Gastroesophageal sphincter (tissue), 4 donors: ENCODE measurements at regions not wholly inside any gene's neighbourhood (a gene's known extent, or its start where the extent isn't known, plus 50 kb on each side); places are given as distances from the start of the nearest gene placed in this dataset.

ENCODE experiments used
- ATAC-seq: fragments of 150-250 bp; one replicate; pipeline ENCODE4 v1.9.1; 2016; ENCODE audit warnings: mild to moderate bottlenecking, moderate library complexity
- H3K27ac ChIP-seq, 4 donors: fragments of 200-600 bp; sonication (generic) in 3 of 4; 1 replicate in 3 of 4; 2 replicates in 1 of 4; pipeline ENCODE4 v1.5.1; 2016 to 2019
- H3K27me3 ChIP-seq: fragments of 200-600 bp; sonication (generic); one replicate; pipeline ENCODE4 v1.5.1; 2019
- H3K36me3 ChIP-seq, 2 donors: fragments of 200-600 bp; sonication (generic); one replicate each; pipeline ENCODE4 v1.5.1; 2019; ENCODE audit warnings: control low read depth in 1 of 2
- H3K4me1 ChIP-seq, 3 donors: fragments of 200-600 bp; sonication (generic); 1 replicate in 2 of 3; 2 replicates in 1 of 3; pipeline ENCODE4 v1.5.1; 2016 to 2019; ENCODE audit warnings: control low read depth in 2 of 3
- H3K4me3 ChIP-seq, 2 donors: fragments of 200-600 bp; sonication (generic); one replicate each; pipeline ENCODE4 v1.5.1; 2019; ENCODE audit warnings: mild to moderate bottlenecking in 1 of 2, moderate library complexity in 1 of 2
- H3K9me3 ChIP-seq, 3 donors: fragments of 200-600 bp; sonication (generic); one replicate each; pipeline ENCODE4 v1.5.1; 2017 to 2019; ENCODE audit warnings: control low read depth in 2 of 3
- CTCF ChIP-seq, 4 experiments: fragments of 200-600 bp in 2 of 4; fragments of 450-650 bp in 2 of 4; sonication (generic) in 1 of 4; IDR thresholded peaks; one replicate each; pipeline ENCODE4 v1.5.1; 2017 to 2019; ENCODE audit warnings: antibody characterized with exemption in 4 of 4, mild to moderate bottlenecking in 2 of 4, moderate library complexity in 2 of 4
- EP300 ChIP-seq: sonication (generic); formaldehyde crosslinking; IDR thresholded peaks from one replicate; pipeline ENCODE4 v1.6.1; 2017; ENCODE audit warnings: antibody characterized with exemption, mild to moderate bottlenecking
- POLR2A ChIP-seq, 2 donors: fragments of 450-650 bp; IDR thresholded peaks; one replicate each; pipeline ENCODE4 v1.6.1; 2017; ENCODE audit warnings: antibody characterized with exemption in 2 of 2, mild to moderate bottlenecking in 2 of 2, moderate library complexity in 1 of 2
- POLR2AphosphoS5 ChIP-seq: sonication (generic); formaldehyde crosslinking; IDR thresholded peaks from one replicate; pipeline ENCODE4 v1.6.1; 2017; ENCODE audit warnings: antibody characterized with exemption
- WGBS, 2 donors: methylation state at CpG; one replicate each; pipeline ENCODE4 v1.1.5; 2018; ENCODE audit warnings: low coverage in 1 of 2; 5-methylcytosine and 5-hydroxymethylcytosine counted together

- no peaks in the 10 kb centered on the region for H3K9me3 ChIP-seq
- H3K4me3 ChIP-seq: no peak overlapping the region
- no peaks in the 10 kb centered on the region for H3K4me1 ChIP-seq
- TF ChIP-seq EP300: no peak
- TF ChIP-seq POLR2AphosphoS5: no peak
- no peak for TF ChIP-seq CTCF (IDR thresholded peaks at IDR 0.05)
- no peak for TF ChIP-seq POLR2A (IDR thresholded peaks at IDR 0.05)
- ATAC-seq: no peak
- no peaks in the 10 kb centered on the region for H3K27me3 ChIP-seq
- WGBS, 2 donors: 50% methylated on average over 1 of the region's 2 CpGs; no CpG with 5 or more reads in 1 of the 2 donors
- H3K27ac ChIP-seq: no peak overlapping the region
- no peaks in the 10 kb centered on the region for H3K36me3 ChIP-seq
These were observed 107.6 kb downstream of the AMER1 start for GRCh38 chrX:64097891-64098290.

- H3K27ac ChIP-seq: no peak overlapping the region
- H3K27me3 ChIP-seq: no peaks in the 10 kb centered on the region
- WGBS, 2 donors: 6% methylated on average over 2 of the region's 2 CpGs; no CpG with 5 or more reads in 1 of the 2 donors
- TF ChIP-seq POLR2AphosphoS5: no peak
- no peak for TF ChIP-seq POLR2A (IDR thresholded peaks at IDR 0.05)
- TF ChIP-seq EP300: no peak
- peak in 2 of 4 experiments; percentile 7 to 47 for TF ChIP-seq CTCF (IDR thresholded peaks at IDR 0.05)
- no peaks in the 10 kb centered on the region for H3K36me3 ChIP-seq
- no peak overlapping the region for H3K4me3 ChIP-seq
- no peaks in the 10 kb centered on the region for H3K4me1 ChIP-seq
- peaks cover 0 to 6% (median 0%) of the 10 kb centered on the region in 3 donors for H3K9me3 ChIP-seq
- ATAC-seq: no peak
These were observed 111.7 kb downstream of the AMER1 start for GRCh38 chrX:64093761-64094160.
